GM12878 (cell line): ENCODE measurements at regions not wholly inside any gene's neighbourhood (a gene's known extent, or its start where the extent isn't known, plus 50 kb on each side); places are given as distances from the start of the nearest gene placed in this dataset.

Experiments used
- ATAC-seq: fragments of 200-7000 bp; cut with Tn5 transposase; 3 replicates; pipeline ENCODE4 v1.9.1; 2020; ENCODE audit warnings: mild to moderate bottlenecking, moderate library complexity
- BruUV-seq: library from RNA; stranded (reverse); fragments of 400-500 nt; replicated peaks from 2 replicates; lab custom pipeline; 2021; lab: Mats Ljungman, UMichigan
- CTCF ChIA-PET: fragments of 300-600 bp; sonication (Branson Sonifier 250); formaldehyde crosslinking; extraction: SDS; loops from one replicate; lab custom pipeline; 2021; ENCODE audit warnings: inconsistent platforms; lab: Yijun Ruan, JAX
- POLR2A ChIA-PET: fragments of 350-600 bp; formaldehyde crosslinking; extraction: SDS; loops from one replicate; lab custom pipeline; 2021; ENCODE audit warnings: inconsistent platforms; lab: Charles Lee
- RAD21 ChIA-PET: fragments of 300-600 bp; sonication (Branson Sonifier 250); formaldehyde crosslinking; loops from one replicate; lab custom pipeline; 2023; ENCODE audit warnings: antibody characterized with exemption; ENCODE audit not compliant: unreplicated experiment; lab: Charles Lee
- SMC1A ChIA-PET: fragments of 300-600 bp; sonication (Branson Sonifier 250); formaldehyde crosslinking; loops from one replicate; lab custom pipeline; 2023; ENCODE audit not compliant: unreplicated experiment, uncharacterized antibody; lab: Charles Lee
- DNase-seq: peaks from one replicate; pipeline ENCODE4 v3.0.0-alpha.2; 2011; ENCODE audit warnings: low read depth, low spot score
- FAIRE-seq: peaks from 3 replicates; lab custom pipeline; 2011; peaks lifted over from hg19 to GRCh38; lab: Jason Lieb, UNC
- H2AFZ ChIP-seq: 2 replicates; pipeline ENCODE4 v1.6.0; 2011; ENCODE audit warnings: low read depth, low read length, control low read depth; ENCODE audit not compliant: control insufficient read depth
- H3K27ac ChIP-seq: 2 replicates; pipeline ENCODE4 v1.5.1; 2011; ENCODE audit warnings: control low read depth; ENCODE audit not compliant: control insufficient read depth, insufficient read depth
- H3K27me3 ChIP-seq, 2 experiments: replicated peaks in 1 of 2; 2 replicates each; pipeline versions ENCODE4 v1.6.0 to v1.6.1; 2011; ENCODE audit warnings: low read length in 1 of 2; ENCODE audit not compliant: control insufficient read depth in 2 of 2, insufficient read depth in 2 of 2
- H3K36me3 ChIP-seq, 2 experiments: 2 replicates each; pipeline ENCODE4 v1.5.1; 2011; ENCODE audit warnings: low read length in 1 of 2; ENCODE audit not compliant: control insufficient read depth in 2 of 2, insufficient read depth in 2 of 2
- H3K4me1 ChIP-seq: 2 replicates; pipeline ENCODE4 v1.6.1; 2011; ENCODE audit warnings: mild to moderate bottlenecking, low read length, moderate library complexity, mixed read lengths; ENCODE audit not compliant: control insufficient read depth, insufficient read depth
- H3K4me2 ChIP-seq: 2 replicates; pipeline ENCODE4 v1.6.0; 2011; ENCODE audit warnings: control low read depth; ENCODE audit not compliant: control insufficient read depth, insufficient read depth
- H3K4me3 ChIP-seq: fragments of 200-600 bp; sonication (generic); 2 replicates; pipeline ENCODE4 v1.5.1; 2016
- H3K79me2 ChIP-seq: 2 replicates; pipeline ENCODE4 v1.6.0; 2011; ENCODE audit warnings: low read length; ENCODE audit not compliant: control insufficient read depth, insufficient read depth
- H3K9ac ChIP-seq: 2 replicates; pipeline ENCODE4 v1.8.0; 2011; ENCODE audit warnings: low read length, control low read depth, mixed read lengths; ENCODE audit not compliant: control insufficient read depth, insufficient read depth
- H3K9me3 ChIP-seq: replicated peaks from 3 replicates; pipeline ENCODE4 v1.5.1; 2011; ENCODE audit warnings: mild to moderate bottlenecking, low read length; ENCODE audit not compliant: control insufficient read depth, insufficient read depth
- H4K20me1 ChIP-seq: 2 replicates; pipeline ENCODE4 v1.6.0; 2011; ENCODE audit not compliant: control insufficient read depth, insufficient read depth
- ATF7 ChIP-seq: fragments of 450-650 bp; IDR thresholded peaks from 2 replicates; pipeline ENCODE4 v1.6.1; 2016; ENCODE audit warnings: low read depth, mild to moderate bottlenecking
- CHD4 ChIP-seq: fragments of 200-600 bp; sonication (generic); IDR thresholded peaks from 2 replicates; pipeline ENCODE4 v1.6.1; 2016; ENCODE audit warnings: mild to moderate bottlenecking
- EGR1 ChIP-seq, 2 experiments: IDR thresholded peaks; 1 replicate in 1 of 2; 2 replicates in 1 of 2; pipeline ENCODE4 v1.6.1; 2011 to 2012; ENCODE audit warnings: low read depth in 2 of 2, low read length in 2 of 2, borderline replicate concordance in 1 of 2, mild to moderate bottlenecking in 1 of 2, moderate library complexity in 1 of 2
- ESRRA ChIP-seq: IDR thresholded peaks from 2 replicates; pipeline ENCODE4 v1.6.1; 2012; ENCODE audit warnings: mild to moderate bottlenecking, low read length, improper control_type of control experiment
- ETV6 ChIP-seq, 2 experiments: fragments of 450-650 bp in 1 of 2; IDR thresholded peaks in 1 of 2; conservative IDR thresholded peaks in 1 of 2; 2 replicates each; pipeline ENCODE4 v1.6.1; 2014; ENCODE audit warnings: antibody characterized with exemption in 1 of 2, borderline replicate concordance in 1 of 2, low read depth in 1 of 2, mild to moderate bottlenecking in 1 of 2, moderate library complexity in 1 of 2
- IRF4 ChIP-seq: IDR thresholded peaks from 2 replicates; pipeline ENCODE4 v1.6.1; 2011; ENCODE audit warnings: low read depth, low read length
- JUND ChIP-seq: IDR thresholded peaks from 2 replicates; pipeline ENCODE4 v1.6.1; 2012; ENCODE audit warnings: low read depth, mild to moderate bottlenecking, low read length, improper control_type of control experiment, moderate library complexity
- KDM1A ChIP-seq: fragments of 200-600 bp; sonication (generic); IDR thresholded peaks from 2 replicates; pipeline ENCODE4 v1.6.1; 2016; ENCODE audit warnings: borderline replicate concordance
- MEF2B ChIP-seq: fragments of 450-650 bp; IDR thresholded peaks from 2 replicates; pipeline ENCODE4 v1.6.1; 2018; ENCODE audit warnings: mild to moderate bottlenecking, moderate library complexity; ENCODE audit not compliant: partially characterized antibody, poor library complexity, severe bottlenecking
- MYB ChIP-seq: fragments of 150-350 bp; IDR thresholded peaks from 2 replicates; pipeline ENCODE4 v1.6.1; 2014; ENCODE audit warnings: mild to moderate bottlenecking, low read depth, low read length, borderline replicate concordance
- NFXL1 ChIP-seq: fragments of 450-650 bp; IDR thresholded peaks from 2 replicates; pipeline ENCODE4 v1.6.1; 2017; ENCODE audit warnings: antibody characterized with exemption, mild to moderate bottlenecking, borderline replicate concordance
- NR2F1 ChIP-seq: fragments of 450-650 bp; conservative IDR thresholded peaks from 2 replicates; pipeline ENCODE4 v1.6.1; 2017; ENCODE audit warnings: mild to moderate bottlenecking
- PAX8 ChIP-seq: fragments of 450-650 bp; IDR thresholded peaks from 2 replicates; pipeline ENCODE4 v1.6.1; 2017; ENCODE audit warnings: mild to moderate bottlenecking, moderate library complexity
- PKNOX1 ChIP-seq: fragments of 450-650 bp; IDR thresholded peaks from 2 replicates; pipeline ENCODE4 v1.6.1; 2016; ENCODE audit warnings: mild to moderate bottlenecking
- POLR2AphosphoS2 ChIP-seq: IDR thresholded peaks from 2 replicates; pipeline ENCODE4 v1.6.1; 2011; ENCODE audit warnings: low read depth, mild to moderate bottlenecking, low read length, improper control_type of control experiment, moderate library complexity
- SIN3A ChIP-seq: IDR thresholded peaks from 2 replicates; pipeline ENCODE4 v1.6.1; 2012; ENCODE audit warnings: low read depth, low read length, improper control_type of control experiment
- SREBF1 ChIP-seq: IDR thresholded peaks from 2 replicates; pipeline ENCODE4 v1.6.1; 2012; ENCODE audit warnings: mild to moderate bottlenecking, low read length
- YBX1 ChIP-seq: fragments of 450-650 bp; IDR thresholded peaks from 2 replicates; pipeline ENCODE4 v1.6.1; 2016; ENCODE audit warnings: antibody characterized with exemption
- WGBS: methylation state at CpG from one replicate; pipeline ENCODE4 v1.1.6; 2016; ENCODE audit warnings: low lambda C conversion rate; ENCODE audit not compliant: insufficient replicate concordance, insufficient coverage; ENCODE audit errors: missing lambda C conversion rate; 5-methylcytosine and 5-hydroxymethylcytosine counted together
- in situ Hi-C: fragments of 300-500 bp; cut with MboI; formaldehyde crosslinking; loops from 9 replicates; pipeline ENCODE4 v1.14.3; 2018; ENCODE audit warnings: mixed read lengths
- intact Hi-C: fragments of 100-400 bp; cut with micrococcal nuclease; formaldehyde crosslinking; loops from one replicate; pipeline ENCODE4 v1.14.2; 2022; ENCODE audit not compliant: unreplicated experiment
- TF ChIP-seq, protein P1 (sequence below): fragments of 450-650 bp; IDR thresholded peaks from 2 replicates; pipeline ENCODE4 v1.6.1; 2017; ENCODE audit warnings: mild to moderate bottlenecking, low read depth, inconsistent platforms; ENCODE audit not compliant: poor library complexity, severe bottlenecking

DNA sequence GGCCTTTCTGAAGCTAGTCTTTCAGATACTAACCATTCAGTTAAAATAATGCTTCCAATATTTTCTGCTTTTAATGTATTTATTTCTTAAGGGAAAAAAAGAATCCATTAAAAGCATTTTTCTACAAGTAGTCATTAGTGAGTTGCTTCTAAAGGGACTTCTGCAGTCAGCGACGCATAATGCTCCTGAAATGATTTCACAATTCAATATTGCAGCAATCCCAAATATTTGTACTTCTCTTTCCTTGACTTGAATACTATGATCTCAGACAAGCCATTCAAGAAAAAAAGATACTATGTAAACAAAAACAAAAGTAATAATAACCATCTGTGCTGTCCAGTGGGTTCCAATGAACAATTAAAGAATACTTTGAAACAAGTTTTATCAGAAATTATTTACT lies 681.0 kb downstream of the DIPK2A start (continued):
- TF ChIP-seq CHD4: no peak
- no peak for TF ChIP-seq YBX1

DNA sequence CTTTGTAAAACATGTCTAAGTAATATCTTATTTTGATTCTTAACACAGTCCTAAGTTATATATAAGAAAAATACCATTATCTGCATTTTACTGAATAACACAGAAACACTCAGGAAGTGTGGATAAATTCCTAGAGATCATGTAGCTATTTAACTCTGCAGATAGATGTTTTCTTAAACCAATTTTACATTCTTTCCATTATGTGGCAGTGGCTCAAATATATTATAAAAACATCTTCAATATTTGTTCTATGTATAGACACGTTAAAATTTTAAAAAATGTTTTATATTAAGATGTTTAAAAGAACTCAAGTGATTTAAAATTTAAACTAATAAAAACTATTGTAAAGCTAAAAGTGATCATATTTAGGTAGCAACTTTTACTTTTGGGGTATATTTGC lies 683.8 kb downstream of the DIPK2A start:
- in situ Hi-C loops: no loop called here
- intact Hi-C loops: no loop called here
- no peak for FAIRE-seq
- Histone ChIP-seq H3K4me2 (no peak overlapping the region), H2AFZ (no peak overlapping the region), H3K36me3 (no peaks in the 10 kb centered on the region), H3K79me2 (no peaks in the 10 kb centered on the region), H3K27me3 (no peaks in the 10 kb centered on the region), H4K20me1 (no peaks in the 10 kb centered on the region), H3K9me3 (no peaks in the 10 kb centered on the region), H3K4me1 (no peaks in the 10 kb centered on the region), H3K27ac (no peak overlapping the region), H3K9ac (no peak overlapping the region), H3K4me3 (no peak overlapping the region)
- CTCF ChIA-PET: no interaction called here
- ATAC-seq: no peak
- BruUV-seq: no TSS peak
- WGBS: 41% methylated on average over 1 of the region's 1 CpG
- no peak for DNase-seq
- POLR2A ChIA-PET: no interaction called here
- SMC1A ChIA-PET: no interaction called here
- RAD21 ChIA-PET: no interaction called here
- TF ChIP-seq PAX8 (no peak), ESRRA (no peak), NR2F1 (no peak), MEF2B (no peak), ETV6 (conservative IDR thresholded peaks at IDR 0.05 in 1 of 2, IDR thresholded peaks at IDR 0.05 in 1 of 2; ENCODE audit: borderline replicate concordance in 1 of 2, low read depth in 1 of 2) (no peak), EGR1 (IDR thresholded peaks at IDR 0.05; ENCODE audit: borderline replicate concordance in 1 of 2, low read depth in 2 of 2, low read length in 2 of 2) (no peak), SREBF1 (no peak), KDM1A (no peak), MYB (no peak), CHD4 (no peak), ATF7 (no peak), IRF4 (no peak), JUND (no peak), POLR2AphosphoS2 (no peak), NFXL1 (no peak), PKNOX1 (no peak), SIN3A (no peak)
- TF ChIP-seq, protein P1, sequence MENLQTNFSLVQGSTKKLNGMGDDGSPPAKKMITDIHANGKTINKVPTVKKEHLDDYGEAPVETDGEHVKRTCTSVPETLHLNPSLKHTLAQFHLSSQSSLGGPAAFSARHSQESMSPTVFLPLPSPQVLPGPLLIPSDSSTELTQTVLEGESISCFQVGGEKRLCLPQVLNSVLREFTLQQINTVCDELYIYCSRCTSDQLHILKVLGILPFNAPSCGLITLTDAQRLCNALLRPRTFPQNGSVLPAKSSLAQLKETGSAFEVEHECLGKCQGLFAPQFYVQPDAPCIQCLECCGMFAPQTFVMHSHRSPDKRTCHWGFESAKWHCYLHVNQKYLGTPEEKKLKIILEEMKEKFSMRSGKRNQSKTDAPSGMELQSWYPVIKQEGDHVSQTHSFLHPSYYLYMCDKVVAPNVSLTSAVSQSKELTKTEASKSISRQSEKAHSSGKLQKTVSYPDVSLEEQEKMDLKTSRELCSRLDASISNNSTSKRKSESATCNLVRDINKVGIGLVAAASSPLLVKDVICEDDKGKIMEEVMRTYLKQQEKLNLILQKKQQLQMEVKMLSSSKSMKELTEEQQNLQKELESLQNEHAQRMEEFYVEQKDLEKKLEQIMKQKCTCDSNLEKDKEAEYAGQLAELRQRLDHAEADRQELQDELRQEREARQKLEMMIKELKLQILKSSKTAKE: no peak
